Muscle of back (tissue), 3 donors: ENCODE measurements at regions not wholly inside any gene's neighbourhood (a gene's known extent, or its start where the extent isn't known, plus 50 kb on each side); places are given as distances from the start of the nearest gene placed in this dataset.

Experiments used
- DNase-seq, 3 donors: peaks; one replicate each; pipeline versions ENCODE4 v3.0.0 to v3.0.0-alpha.2; 2013

- DNase-seq: no peak
These were observed 64.5 kb upstream of the SORCS3 start for GRCh38 chr10:104576611-104577010.

- no peak for DNase-seq
These were observed 63.9 kb upstream of the SORCS3 start for GRCh38 chr10:104577163-104577562.

DNA sequence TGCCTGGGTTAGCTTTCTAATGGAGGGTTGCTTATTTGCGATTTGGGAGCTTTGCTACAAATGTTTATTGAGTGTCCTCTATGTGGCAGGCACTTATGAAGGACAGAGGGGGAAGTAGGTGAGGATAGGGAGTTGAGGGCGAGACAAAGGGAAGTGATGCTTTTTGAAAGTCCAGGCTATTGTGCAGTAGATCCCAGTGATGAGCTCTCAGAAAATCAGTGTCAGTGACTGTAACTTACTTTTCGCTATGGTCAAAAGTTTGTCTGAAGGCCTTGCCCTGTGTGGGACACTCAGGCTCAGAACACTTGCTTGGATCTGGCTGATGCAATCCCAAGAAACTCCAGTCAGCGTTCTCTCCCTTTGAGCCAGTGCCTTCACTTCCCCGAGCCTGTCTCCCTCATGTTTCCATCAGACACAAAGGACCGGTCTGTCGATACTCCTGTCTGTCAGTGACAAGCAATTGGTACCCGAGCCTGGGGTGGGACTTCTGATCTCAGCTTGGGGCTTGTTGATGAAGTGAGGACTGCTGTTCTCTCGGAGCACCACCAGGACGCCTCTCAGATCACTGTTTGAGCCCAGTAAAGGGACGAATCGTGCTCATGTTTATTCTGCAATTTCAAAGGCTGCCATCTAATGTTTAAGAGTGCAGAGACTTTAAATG, 63.1 kb upstream of the SORCS3 start:
- DNase-seq: no peak

- no peak for DNase-seq
These were observed 62.4 kb upstream of the SORCS3 start for GRCh38 chr10:104578671-104579070.

DNA sequence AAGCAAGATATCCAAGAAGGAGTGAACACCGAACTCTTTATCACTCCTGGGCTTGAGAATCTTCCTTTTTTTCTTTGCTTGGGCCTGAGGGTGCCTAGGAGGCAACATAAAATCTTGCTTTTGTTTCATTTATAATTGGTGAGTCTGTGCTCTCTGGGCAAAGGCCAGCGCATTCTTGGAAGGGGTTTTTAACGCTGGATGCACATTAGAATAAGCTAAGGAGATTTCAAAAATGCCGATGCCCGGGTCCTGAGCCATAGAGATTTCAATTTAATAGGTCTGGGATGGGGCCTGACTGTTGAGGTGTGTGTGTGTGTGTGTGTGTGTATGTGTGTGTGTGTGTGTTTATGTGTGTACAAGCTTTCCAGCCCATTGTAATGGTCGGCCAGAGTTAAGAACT, 62.0 kb upstream of the SORCS3 start:
- no peak for DNase-seq

- DNase-seq: peak in 1 of 3 donors; percentile 36
These were observed 60.8 kb upstream of the SORCS3 start for GRCh38 chr10:104580321-104580720.

DNA sequence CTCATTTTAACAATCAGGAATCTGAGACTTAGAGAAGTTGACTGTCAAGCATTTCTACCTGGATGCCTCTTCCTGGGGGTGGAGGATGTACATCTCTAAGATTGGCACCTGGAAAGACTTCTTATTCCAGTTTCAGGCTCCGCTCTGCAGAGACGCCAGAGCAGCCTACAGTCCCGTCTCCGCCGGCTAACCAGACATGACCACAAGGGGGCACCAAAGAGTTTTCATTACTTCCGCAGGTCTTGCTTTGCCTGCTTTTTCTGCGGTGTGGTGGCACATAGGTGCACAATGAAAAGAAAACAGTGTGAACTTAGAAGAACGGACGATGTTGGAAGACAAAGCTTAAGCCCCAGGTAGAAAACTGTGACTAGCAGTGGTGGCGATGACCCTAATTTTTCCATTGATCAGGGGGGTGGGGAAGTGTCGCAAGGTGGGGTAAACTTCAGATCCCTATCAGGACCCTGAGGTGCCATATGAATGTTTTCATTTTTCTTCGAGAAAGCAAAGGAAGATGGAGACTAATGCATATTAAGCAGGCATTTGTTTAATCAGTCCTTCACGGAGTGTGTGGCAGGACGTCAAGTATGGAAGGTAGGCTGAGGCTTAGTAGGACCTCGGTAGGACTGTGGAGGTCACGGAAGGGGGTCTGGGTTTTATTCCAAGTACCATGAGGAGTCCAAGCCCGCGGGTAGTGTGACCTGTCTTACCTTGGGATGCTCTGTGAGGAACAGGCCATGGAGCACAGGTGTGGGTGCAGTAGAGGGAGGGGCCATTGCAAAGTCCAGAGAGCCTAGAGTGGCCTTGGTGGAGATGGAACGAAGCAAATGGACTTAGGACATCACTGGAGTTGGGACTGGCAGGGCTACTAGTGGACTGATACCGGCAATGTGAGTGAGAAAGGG, 60.1 kb upstream of the SORCS3 start:
- DNase-seq: peak; percentile 62 to 77 (median 73)

DNA sequence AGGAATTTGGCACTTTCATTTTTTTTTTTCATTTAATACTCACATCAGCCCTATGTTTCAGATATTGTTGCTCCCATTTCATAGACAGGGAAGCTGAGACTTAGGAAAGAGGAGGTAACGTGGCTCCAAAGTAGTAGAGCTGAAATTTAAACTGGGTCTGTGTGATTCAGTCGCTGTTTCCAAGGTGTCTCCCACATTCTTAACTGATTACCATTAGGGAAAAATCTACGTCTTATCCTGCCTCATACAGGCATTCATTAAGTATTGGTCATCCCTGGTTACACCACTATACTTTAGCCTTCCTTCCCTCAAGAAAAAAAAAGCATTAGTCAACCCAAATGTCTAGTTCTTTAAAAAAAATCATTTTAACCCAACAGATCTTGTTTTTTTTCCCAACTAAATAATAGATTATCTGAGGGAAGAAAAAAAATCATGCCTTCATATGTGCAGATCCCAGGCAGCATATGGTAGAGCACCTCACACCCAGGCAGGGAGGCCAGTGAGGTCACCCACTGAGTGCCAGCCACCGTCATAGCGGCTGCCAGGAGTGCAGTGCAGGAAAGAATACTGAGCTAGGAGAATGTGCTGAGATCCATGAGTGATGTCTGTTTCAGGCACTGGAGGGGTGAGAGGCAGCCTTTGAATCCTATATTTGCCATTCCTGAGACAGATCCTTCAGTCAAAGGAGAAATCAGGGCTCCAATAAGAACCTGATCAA, 59.0 kb upstream of the SORCS3 start:
- peak in 1 of 3 donors; percentile 49 for DNase-seq

DNA sequence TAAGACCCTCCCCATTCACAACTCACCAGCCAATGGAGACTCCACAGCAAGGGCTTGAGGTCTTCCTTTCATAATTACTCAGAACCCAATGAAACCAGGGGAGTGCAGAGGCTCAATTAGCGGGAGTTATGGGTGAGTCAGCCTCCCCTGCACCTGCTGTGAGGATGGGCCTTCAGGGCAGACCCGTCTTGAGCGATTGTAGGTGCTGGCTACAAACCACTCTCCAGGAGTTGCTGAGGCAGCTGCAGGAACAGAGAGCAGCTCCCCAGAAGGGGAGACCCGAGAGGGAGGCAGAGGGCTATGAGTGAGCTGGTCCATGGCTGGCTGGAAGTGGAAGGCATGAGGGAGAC, 58.5 kb upstream of the SORCS3 start:
- DNase-seq: no peak

- no peak for DNase-seq
These were observed 58.1 kb upstream of the SORCS3 start for GRCh38 chr10:104582966-104583365.

- no peak for DNase-seq
These were observed 56.5 kb upstream of the SORCS3 start for GRCh38 chr10:104584541-104584940.

DNA sequence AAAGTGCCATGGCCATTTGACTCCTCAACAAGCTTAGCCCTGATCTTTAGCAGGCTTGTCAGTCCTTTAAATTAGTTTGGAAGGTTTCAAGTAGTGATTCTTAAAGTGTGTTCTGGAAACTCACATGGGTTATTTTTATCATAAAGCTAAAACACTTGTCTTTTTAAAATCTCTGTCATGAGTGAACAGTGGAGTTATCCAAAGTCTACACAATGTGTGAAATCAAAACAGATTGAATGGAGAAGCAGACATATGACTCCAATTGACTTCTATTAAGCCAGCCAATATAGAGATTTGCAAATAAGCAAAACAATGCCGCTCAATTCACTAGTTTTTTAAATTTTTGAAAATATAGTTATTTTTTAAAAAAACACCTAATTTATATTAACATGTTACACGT, 53.3 kb upstream of the SORCS3 start:
- no peak for DNase-seq

GRCh38 chr10:104589431-104589830, 51.7 kb upstream of the SORCS3 start:
- DNase-seq: no peak

DNA sequence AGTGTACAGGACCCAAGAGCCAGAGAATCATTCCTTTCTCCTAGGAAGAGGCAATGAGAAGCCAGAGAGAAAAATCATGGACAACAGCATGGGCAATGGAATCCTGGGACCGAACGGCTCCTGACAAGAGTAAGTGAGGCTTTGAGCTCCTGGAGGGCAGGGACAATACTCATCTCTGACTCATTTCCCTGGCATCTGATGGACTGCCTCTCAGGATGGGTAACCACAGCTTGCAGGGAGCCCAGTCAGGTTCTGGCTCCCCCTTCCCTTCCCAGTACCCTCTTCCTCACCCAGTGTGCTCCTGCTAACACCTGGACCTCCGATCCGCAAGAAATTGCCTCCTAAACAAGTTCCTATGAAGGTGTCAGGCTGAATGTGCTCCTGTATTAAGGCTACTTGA, 51.2 kb upstream of the SORCS3 start:
- peak in 1 of 3 donors; percentile 41 for DNase-seq
